Mammary epithelial cell (primary cell): ENCODE measurements at regions not wholly inside any gene's neighbourhood (a gene's known extent, or its start where the extent isn't known, plus 50 kb on each side); places are given as distances from the start of the nearest gene placed in this dataset.

Experiments
- CTCF ChIP-seq, 2 donors: IDR thresholded peaks in 1 of 2; conservative IDR thresholded peaks in 1 of 2; 2 replicates each; pipeline ENCODE4 v1.5.1; 2011 to 2012; ENCODE audit warnings: inconsistent platforms in 2 of 2, low read length in 2 of 2, mild to moderate bottlenecking in 2 of 2, control low read depth in 1 of 2, low read depth in 1 of 2; ENCODE audit not compliant: insufficient read depth in 1 of 2; ENCODE audit errors: extremely low read depth in 1 of 2
- EZH2 ChIP-seq: IDR thresholded peaks from 2 replicates; pipeline ENCODE4 v1.6.1; 2012; ENCODE audit warnings: low read length, inconsistent platforms, borderline replicate concordance

- no peak for TF ChIP-seq CTCF (conservative IDR thresholded peaks at IDR 0.05 in 1 of 2, IDR thresholded peaks at IDR 0.05 in 1 of 2; ENCODE audit: extremely low read depth in 1 of 2, insufficient read depth in 1 of 2, low read depth in 1 of 2, low read length in 2 of 2)
- no peak for TF ChIP-seq EZH2
Measured at GRCh38 chr2:9753665-9754531, 89.4 kb upstream of the TAF1B start.
